HepG2 (cell line): ENCODE measurements at regions not wholly inside any gene's neighbourhood (a gene's known extent, or its start where the extent isn't known, plus 50 kb on each side); places are given as distances from the start of the nearest gene placed in this dataset.

Experiments used
- ATAC-seq: fragments of 200-7000 bp; cut with Tn5 transposase; 3 replicates; pipeline ENCODE4 v1.9.1; 2020; ENCODE audit warnings: mild to moderate bottlenecking, moderate library complexity
- BruUV-seq: library from RNA; stranded (reverse); fragments of 400-500 nt; replicated peaks from 2 replicates; lab custom pipeline; 2021; lab: Mats Ljungman, UMichigan
- CTCF ChIA-PET: fragments of 300-600 bp; formaldehyde crosslinking; extraction: SDS; loops from one replicate; lab custom pipeline; 2021; ENCODE audit warnings: low total read pairs, inconsistent platforms, low intra/inter-chr PET ratio; lab: Yijun Ruan, JAX
- POLR2A ChIA-PET: fragments of 350-600 bp; sonication (Branson Sonifier 250); formaldehyde crosslinking; loops from one replicate; lab custom pipeline; 2020; ENCODE audit warnings: antibody characterized with exemption, inconsistent platforms; lab: Yijun Ruan, JAX
- DNase-seq: peaks from one replicate; pipeline ENCODE4 v3.0.0-alpha.2; 2015; ENCODE audit warnings: low spot score
- FAIRE-seq: peaks from 3 replicates; lab custom pipeline; 2011; peaks lifted over from hg19 to GRCh38; lab: Jason Lieb, UNC
- H2AFZ ChIP-seq: one replicate; pipeline ENCODE4 v1.6.1; 2011; ENCODE audit warnings: low read length, inconsistent platforms
- H3K27ac ChIP-seq: fragments of 300-600 bp; 3 replicates; pipeline ENCODE4 v1.8.0; 2011; ENCODE audit warnings: mixed run types, mild to moderate bottlenecking, mixed read lengths, low read length, inconsistent platforms; ENCODE audit not compliant: insufficient read depth; ENCODE audit errors: extremely low read length
- H3K27me3 ChIP-seq, 2 experiments: fragments of 200-600 bp in 1 of 2; 2 replicates in 1 of 2; 3 replicates in 1 of 2; pipeline versions ENCODE4 v1.6.0 to v1.8.0; 2011; ENCODE audit warnings: low read length in 2 of 2, mild to moderate bottlenecking in 2 of 2, moderate library complexity in 2 of 2, inconsistent platforms in 1 of 2; ENCODE audit not compliant: insufficient read depth in 2 of 2, control insufficient read depth in 1 of 2
- H3K36me3 ChIP-seq, 2 experiments: fragments of 200-600 bp in 1 of 2; replicated peaks in 1 of 2; 2 replicates in 1 of 2; 3 replicates in 1 of 2; pipeline versions ENCODE4 v1.5.1 to v1.8.0; 2011; ENCODE audit warnings: low read length in 2 of 2, inconsistent platforms in 1 of 2; ENCODE audit not compliant: insufficient read depth in 2 of 2, control insufficient read depth in 1 of 2
- H3K4me1 ChIP-seq: 2 replicates; pipeline ENCODE4 v1.5.1; 2012; ENCODE audit warnings: low read length, inconsistent platforms; ENCODE audit not compliant: insufficient read depth
- H3K4me2 ChIP-seq: 2 replicates; pipeline ENCODE4 v1.6.0; 2011; ENCODE audit warnings: low read depth, low read length, inconsistent platforms
- H3K4me3 ChIP-seq, 3 experiments: fragments of 200-600 bp in 1 of 3; sonication (generic), shearing (Covaris generic) in 1 of 3; replicated peaks in 1 of 3; 2 replicates each; pipeline ENCODE4 v1.5.1; 2011 to 2016; ENCODE audit warnings: low read length in 3 of 3, inconsistent platforms in 2 of 3, low read depth in 2 of 3, mild to moderate bottlenecking in 2 of 3, control low read depth in 1 of 3, mixed read lengths in 1 of 3; ENCODE audit not compliant: insufficient read depth in 1 of 3
- H3K79me2 ChIP-seq: one replicate; pipeline ENCODE4 v1.6.1; 2011; ENCODE audit warnings: low read length, inconsistent platforms; ENCODE audit not compliant: insufficient read depth
- H3K9ac ChIP-seq: 2 replicates; pipeline ENCODE4 v1.6.0; 2011; ENCODE audit warnings: mild to moderate bottlenecking, low read depth, low read length, inconsistent platforms; ENCODE audit not compliant: insufficient read depth
- H3K9me3 ChIP-seq: 2 replicates; pipeline ENCODE4 v1.5.1; 2012; ENCODE audit warnings: mild to moderate bottlenecking, low read length
- H4K20me1 ChIP-seq: 2 replicates; pipeline ENCODE4 v1.6.0; 2011; ENCODE audit warnings: inconsistent platforms, mild to moderate bottlenecking, low read length, moderate library complexity; ENCODE audit not compliant: insufficient read depth
- FLYWCH1 ChIP-seq: sonication (generic); formaldehyde crosslinking; IDR thresholded peaks from 2 replicates; pipeline ENCODE4 v1.8.1; 2023; ENCODE audit warnings: mild to moderate bottlenecking, missing genetic modification reagents
- RORA ChIP-seq: sonication (generic); formaldehyde crosslinking; IDR thresholded peaks from 2 replicates; pipeline ENCODE4 v1.5.0; 2020; ENCODE audit warnings: mild to moderate bottlenecking, missing genetic modification reagents, moderate library complexity
- SALL2 ChIP-seq: sonication (generic); formaldehyde crosslinking; IDR thresholded peaks from 2 replicates; pipeline ENCODE4 v1.8.1; 2023; ENCODE audit warnings: mild to moderate bottlenecking, missing genetic modification reagents, inconsistent platforms
- ZNF878 ChIP-seq: sonication (generic); formaldehyde crosslinking; IDR thresholded peaks from 2 replicates; pipeline ENCODE4 v1.8.1; 2023; ENCODE audit warnings: mild to moderate bottlenecking, missing genetic modification reagents, moderate library complexity
- WGBS: methylation state at CpG from one replicate; pipeline ENCODE4 v1.1.6; 2017; ENCODE audit warnings: low lambda C conversion rate; 5-methylcytosine and 5-hydroxymethylcytosine counted together
- in situ Hi-C: cut with HindIII; loops from 2 replicates; pipeline ENCODE4 v1.10.0; 2017; ENCODE audit warnings: low pct_unique_long_range_greater_than_20kb; ENCODE audit not compliant: extremely low pct_ligation_motif_present
- intact Hi-C: fragments of 100-400 bp; cut with micrococcal nuclease; formaldehyde crosslinking; loops from one replicate; pipeline ENCODE4 v1.10.0; 2022; ENCODE audit not compliant: unreplicated experiment
- TF ChIP-seq, protein P1 (sequence below): sonication (generic); formaldehyde crosslinking; IDR thresholded peaks from 2 replicates; pipeline ENCODE4 v1.8.0; 2023; ENCODE audit warnings: mild to moderate bottlenecking, missing genetic modification reagents
- TF ChIP-seq, protein P2 (sequence below): sonication (generic); formaldehyde crosslinking; IDR thresholded peaks from 2 replicates; pipeline ENCODE4 v1.4.0; 2020; ENCODE audit warnings: missing genetic modification reagents, borderline replicate concordance

DNA sequence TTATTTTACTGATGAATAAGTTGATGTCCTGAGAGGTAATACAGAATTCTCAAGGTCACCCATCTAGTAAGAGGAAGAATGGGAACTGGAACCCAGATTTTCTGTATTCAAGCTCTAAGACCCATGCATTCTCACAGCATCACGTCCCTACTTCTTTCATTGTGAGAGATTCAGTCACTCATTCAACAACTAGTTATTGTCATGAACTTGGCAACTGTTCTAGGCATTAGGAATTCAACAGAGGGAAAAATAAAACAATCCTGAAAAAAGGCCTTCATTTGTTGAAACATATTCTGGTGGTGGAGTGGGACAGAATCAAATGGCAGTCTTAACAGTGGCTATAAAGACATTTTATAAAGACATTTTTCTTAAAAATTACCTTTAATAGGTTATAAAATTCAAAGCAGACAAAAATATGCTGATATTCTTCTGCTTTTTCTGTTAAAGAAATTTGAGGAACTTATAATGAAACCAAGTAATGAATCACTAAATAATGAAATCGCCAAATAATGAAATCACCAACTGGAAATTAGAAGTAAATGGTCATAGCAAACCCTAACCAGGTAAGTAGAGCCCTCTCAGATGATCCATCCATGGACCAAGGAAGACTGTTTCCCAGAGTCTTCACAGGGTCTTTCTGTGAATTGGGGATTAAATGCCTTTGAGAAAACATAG lies 136.5 kb upstream of the DPYD start:
- no peak for ATAC-seq
- H3K4me3 ChIP-seq: no peak overlapping the region
- no peaks in the 10 kb centered on the region for H3K79me2 ChIP-seq
- CTCF ChIA-PET: no interaction called here
- intact Hi-C loops (loop anchor here (10.0 kb wide), 2 partner anchors 813 to 1183 kb away; no protein-coding TSS in a partner anchor), in situ Hi-C loops (loop anchor here (10.0 to 25.0 kb wide), 2 partner anchors 870 to 1093 kb away; no protein-coding TSS in a partner anchor)
- H3K36me3 ChIP-seq: no peaks in the 10 kb centered on the region
- H2AFZ ChIP-seq: no peak overlapping the region
- peaks cover 1 to 12% of the 10 kb centered on the region in 2 experiments; a peak in 2 of 5 replicates for H3K27me3 ChIP-seq
- H3K4me2 ChIP-seq: no peak overlapping the region
- TF ChIP-seq FLYWCH1 (CRISPR knock-in tag): no peak
- TF ChIP-seq ZNF878: no peak
- TF ChIP-seq, protein P1, sequence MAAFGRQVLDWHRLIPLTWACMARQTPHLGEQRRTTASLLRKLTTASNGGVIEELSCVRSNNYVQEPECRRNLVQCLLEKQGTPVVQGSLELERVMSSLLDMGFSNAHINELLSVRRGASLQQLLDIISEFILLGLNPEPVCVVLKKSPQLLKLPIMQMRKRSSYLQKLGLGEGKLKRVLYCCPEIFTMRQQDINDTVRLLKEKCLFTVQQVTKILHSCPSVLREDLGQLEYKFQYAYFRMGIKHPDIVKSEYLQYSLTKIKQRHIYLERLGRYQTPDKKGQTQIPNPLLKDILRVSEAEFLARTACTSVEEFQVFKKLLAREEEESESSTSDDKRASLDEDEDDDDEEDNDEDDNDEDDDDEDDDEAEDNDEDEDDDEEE (CRISPR knock-in tag): no peak
- TF ChIP-seq RORA: no peak
- H3K4me1 ChIP-seq: peaks cover 10% of the 10 kb centered on the region; the same call in 1 of the 2 replicates
- 1% methylated on average over 2 of the region's 2 CpGs for WGBS
- no peaks in the 10 kb centered on the region for H4K20me1 ChIP-seq
- FAIRE-seq: no peak
- no peak overlapping the region for H3K9ac ChIP-seq
- H3K27ac ChIP-seq: no peak overlapping the region
- DNase-seq: no peak
- POLR2A ChIA-PET: no interaction called here
- BruUV-seq: no TSS peak
- H3K9me3 ChIP-seq: no peaks in the 10 kb centered on the region

DNA sequence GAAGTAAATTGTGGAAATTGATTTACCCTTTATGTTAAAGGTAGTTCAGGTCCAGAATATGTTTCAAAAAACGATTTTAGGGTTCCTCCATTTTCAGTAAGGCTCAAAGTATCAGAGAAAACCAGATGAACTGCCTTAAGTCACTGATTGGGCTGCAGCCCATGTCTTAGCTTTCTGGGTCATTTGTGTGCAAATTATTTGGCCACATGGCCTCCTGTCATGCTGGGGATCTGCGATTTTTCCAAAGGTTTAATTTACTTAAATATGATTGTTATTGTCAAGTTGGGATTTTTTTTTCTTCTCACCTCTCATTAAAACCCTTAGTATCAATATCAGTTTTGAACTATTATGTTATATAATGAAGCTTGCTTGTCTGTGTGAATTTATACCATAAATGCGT lies 135.9 kb upstream of the DPYD start:
- Histone ChIP-seq H3K27ac (no peak overlapping the region), H3K4me2 (no peak overlapping the region), H3K9me3 (no peaks in the 10 kb centered on the region), H3K27me3 (peaks cover 1 to 12% of the 10 kb centered on the region in 2 experiments; a peak in 2 of 5 replicates), H4K20me1 (no peaks in the 10 kb centered on the region), H3K36me3 (no peaks in the 10 kb centered on the region), H3K79me2 (no peaks in the 10 kb centered on the region), H3K4me1 (peaks cover 10% of the 10 kb centered on the region; the same call in 1 of the 2 replicates), H2AFZ (no peak overlapping the region), H3K9ac (no peak overlapping the region), H3K4me3 (no peak overlapping the region)
- no peak for TF ChIP-seq SALL2 (CRISPR knock-in tag)
- TF ChIP-seq, protein P2, sequence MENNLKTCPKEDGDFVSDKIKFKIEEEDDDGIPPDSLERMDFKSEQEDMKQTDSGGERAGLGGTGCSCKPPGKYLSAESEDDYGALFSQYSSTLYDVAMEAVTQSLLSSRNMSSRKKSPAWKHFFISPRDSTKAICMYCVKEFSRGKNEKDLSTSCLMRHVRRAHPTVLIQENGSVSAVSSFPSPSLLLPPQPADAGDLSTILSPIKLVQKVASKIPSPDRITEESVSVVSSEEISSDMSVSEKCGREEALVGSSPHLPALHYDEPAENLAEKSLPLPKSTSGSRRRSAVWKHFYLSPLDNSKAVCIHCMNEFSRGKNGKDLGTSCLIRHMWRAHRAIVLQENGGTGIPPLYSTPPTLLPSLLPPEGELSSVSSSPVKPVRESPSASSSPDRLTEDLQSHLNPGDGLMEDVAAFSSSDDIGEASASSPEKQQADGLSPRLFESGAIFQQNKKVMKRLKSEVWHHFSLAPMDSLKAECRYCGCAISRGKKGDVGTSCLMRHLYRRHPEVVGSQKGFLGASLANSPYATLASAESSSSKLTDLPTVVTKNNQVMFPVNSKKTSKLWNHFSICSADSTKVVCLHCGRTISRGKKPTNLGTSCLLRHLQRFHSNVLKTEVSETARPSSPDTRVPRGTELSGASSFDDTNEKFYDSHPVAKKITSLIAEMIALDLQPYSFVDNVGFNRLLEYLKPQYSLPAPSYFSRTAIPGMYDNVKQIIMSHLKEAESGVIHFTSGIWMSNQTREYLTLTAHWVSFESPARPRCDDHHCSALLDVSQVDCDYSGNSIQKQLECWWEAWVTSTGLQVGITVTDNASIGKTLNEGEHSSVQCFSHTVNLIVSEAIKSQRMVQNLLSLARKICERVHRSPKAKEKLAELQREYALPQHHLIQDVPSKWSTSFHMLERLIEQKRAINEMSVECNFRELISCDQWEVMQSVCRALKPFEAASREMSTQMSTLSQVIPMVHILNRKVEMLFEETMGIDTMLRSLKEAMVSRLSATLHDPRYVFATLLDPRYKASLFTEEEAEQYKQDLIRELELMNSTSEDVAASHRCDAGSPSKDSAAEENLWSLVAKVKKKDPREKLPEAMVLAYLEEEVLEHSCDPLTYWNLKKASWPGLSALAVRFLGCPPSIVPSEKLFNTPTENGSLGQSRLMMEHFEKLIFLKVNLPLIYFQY (CRISPR knock-in tag): no peak
- ATAC-seq (no peak), FAIRE-seq (no peak), DNase-seq (no peak)
- in situ Hi-C loops: loop anchor here (10.0 to 25.0 kb wide), 2 partner anchors 869 to 1092 kb away; no protein-coding TSS in a partner anchor
- POLR2A ChIA-PET: no interaction called here
- no TSS peak for BruUV-seq
- intact Hi-C loops: loop anchor here (10.0 kb wide), 2 partner anchors 812 to 1182 kb away; no protein-coding TSS in a partner anchor
- WGBS: 0% methylated on average over 3 of the region's 3 CpGs
- CTCF ChIA-PET: no interaction called here
